Inferior parietal cortex (tissue), 1 donor: ENCODE measurements at regions not wholly inside any gene's neighbourhood (a gene's known extent, or its start where the extent isn't known, plus 50 kb on each side); places are given as distances from the start of the nearest gene placed in this dataset.

ENCODE experiments used
- DNase-seq: peaks from one replicate; pipeline ENCODE4 v3.0.0-alpha.2; 2016; ENCODE audit errors: extremely low spot score

DNA sequence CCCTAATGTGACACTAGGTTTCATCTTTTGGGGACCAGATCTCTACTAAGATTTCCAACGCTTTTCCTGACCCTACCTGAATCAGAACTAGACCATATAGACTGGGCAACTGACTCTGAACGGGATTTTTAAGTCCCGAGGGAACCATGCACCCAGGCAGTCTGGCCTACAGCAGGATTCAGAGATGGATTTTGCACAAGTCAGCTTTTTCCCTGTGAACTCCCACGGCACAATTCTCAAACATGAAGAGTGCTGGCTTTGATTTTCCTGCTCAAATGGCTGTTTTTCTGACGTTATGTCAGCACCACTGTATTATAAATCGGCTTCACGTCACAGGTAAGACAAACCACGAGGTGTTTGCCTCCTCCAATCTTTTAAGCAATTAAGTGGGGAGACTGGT is 409.1 kb downstream of the TCERG1L start:
- no peak for DNase-seq

DNA sequence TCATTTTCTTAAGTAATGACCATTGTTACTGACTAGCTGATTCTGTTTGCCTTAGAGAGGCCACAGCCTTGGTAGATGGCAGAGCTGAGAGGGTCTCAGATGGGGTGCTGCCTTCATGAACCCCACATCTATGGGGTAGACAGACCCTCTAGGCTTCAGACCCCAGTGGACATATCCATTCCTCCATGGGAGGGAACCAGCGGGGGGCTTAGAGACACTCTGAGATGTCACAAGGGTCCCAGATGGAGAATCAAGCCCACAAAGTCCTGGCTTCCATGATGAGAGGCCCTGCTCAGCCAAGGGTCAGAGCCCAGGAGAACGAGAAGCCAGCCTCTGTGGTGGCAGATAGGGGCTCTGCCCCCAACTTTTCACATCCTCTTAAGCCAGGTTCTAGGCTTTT is 408.6 kb downstream of the TCERG1L start:
- DNase-seq, result no peak

DNA sequence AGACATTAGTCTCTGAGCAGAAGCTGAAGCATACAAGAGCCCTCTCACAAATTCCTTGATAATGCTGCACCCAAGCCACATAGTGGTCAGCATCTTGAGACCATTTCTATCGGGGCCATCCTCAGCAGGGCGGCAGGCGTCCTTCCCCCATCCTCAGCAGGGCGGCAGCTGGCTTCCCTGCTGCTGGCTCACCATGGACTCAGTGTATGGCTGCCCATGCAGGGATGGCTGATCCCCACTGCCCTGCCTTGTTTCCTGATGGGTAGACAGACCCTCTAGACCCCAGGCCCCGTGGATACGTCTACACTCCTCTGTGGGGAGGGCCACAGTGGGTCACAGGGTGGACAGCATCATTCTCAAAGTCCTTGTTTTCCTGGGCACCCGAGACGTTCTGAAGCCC is 406.8 kb downstream of the TCERG1L start:
- DNase-seq, result no peak

DNA sequence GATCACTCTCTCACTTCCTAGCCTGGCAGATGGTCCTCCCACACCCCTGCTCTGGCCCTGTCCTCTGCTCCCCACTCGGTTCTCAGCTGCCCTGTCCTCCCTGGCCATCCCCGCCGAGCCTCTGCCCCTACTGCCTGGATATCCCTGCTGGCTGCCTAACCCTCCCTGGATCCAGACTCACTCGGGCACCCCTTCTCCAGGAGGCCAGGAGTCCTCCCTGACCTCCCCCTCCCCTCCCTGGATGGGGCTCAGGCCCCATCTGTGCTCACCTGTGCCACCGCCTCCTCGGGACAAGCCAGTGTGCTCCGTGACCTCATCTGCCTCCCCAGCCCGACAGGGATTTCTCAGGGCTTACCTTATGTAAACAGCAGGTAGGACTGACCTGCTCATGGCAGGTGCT is 406.1 kb downstream of the TCERG1L start:
- no peak for DNase-seq

DNA sequence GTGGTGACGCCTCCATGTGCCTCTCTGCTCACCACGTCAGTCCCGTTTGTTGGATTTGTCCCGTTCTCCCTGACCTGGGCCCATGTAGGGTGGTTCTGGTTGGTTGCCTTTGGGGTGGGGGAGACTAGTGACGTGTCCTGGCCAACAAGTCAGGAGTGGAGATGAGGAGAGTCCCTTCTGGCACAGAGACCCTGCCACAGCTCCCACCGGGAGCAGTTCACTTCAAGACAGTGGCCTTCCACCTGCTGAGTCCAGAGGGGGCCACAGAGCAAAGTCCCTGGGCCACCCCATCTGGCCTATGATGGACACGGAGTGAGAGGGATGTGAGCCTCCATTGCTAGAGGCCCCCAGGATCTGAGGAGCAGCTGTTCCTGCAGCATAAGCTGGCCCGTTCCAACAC is 405.6 kb downstream of the TCERG1L start:
- DNase-seq, result no peak

DNA sequence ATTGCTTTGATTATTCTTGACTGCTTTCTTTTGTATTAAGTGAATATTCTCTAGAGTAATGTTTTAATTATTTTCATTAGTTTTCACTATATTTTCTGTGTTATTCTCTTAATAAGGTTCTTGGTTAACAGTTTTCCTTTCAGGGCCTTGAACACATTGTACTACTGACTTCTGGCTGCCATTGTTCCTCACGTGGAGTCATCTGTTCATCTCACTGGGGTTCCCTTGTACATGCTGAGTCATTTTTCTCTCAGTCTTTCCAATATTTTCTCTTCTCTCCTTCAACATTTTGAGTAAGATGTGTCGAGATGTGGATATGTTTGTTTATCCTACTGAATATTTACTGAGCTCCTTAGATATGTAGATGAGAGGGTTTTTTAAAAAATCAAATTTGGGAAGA is 400.7 kb downstream of the TCERG1L start:
- DNase-seq, result no peak

DNA sequence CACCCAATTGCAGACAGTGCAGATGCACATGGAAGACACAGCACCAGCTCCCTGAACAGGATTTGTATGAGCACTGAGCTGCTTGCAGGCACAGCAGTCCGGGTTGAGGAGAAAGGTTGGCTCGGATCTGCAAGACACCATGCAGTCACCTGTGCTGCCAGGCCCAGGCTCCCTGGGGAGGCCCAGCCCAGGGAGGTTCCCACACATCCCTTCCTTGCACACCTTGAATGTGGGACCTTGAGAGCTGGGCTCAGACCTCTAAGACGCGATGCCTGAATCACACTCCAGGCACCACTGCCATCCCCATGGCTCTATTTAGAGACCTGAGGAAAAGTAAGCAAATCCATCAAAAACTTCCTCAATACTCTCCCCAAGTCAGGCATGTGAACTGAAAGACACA is 397.7 kb downstream of the TCERG1L start:
- no peak for DNase-seq

DNA sequence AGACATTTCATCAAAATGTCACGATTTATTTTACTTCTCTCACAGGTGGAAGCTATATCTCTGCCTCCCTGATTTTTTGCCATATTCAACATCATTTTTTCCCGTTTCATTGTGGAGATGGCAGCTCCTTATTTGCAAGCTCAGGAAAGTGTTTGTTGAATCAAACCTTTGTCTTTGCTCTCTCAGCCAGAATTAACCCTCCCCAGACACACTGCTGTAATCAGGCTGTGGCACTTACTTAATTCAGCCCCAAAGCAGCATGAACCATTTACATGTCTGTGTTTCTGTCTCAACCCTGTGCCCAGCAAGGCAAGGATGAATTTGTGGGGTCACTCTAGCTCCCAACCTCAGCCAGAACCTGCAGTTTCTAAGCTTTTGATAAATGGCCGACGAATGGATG is 397.2 kb downstream of the TCERG1L start:
- no peak for DNase-seq

DNA sequence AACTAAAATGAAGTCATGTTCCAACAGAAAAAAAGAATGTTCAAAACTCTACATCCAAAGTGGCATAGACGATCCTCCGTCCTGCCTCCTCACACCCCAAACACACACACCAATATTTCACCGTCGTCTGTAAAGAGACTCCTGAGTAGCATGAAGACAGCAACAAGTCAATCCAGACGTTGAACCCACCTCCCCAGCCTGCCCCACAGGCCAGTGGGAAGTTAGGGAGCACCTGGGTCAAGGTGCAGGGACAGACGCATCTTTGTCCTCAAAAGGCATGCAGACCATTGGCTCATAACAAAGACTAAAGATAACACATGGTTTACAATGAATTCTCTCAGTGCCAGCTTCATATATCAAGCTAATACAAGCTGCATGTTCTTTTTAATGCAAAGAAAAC is 396.5 kb downstream of the TCERG1L start:
- no peak for DNase-seq

DNA sequence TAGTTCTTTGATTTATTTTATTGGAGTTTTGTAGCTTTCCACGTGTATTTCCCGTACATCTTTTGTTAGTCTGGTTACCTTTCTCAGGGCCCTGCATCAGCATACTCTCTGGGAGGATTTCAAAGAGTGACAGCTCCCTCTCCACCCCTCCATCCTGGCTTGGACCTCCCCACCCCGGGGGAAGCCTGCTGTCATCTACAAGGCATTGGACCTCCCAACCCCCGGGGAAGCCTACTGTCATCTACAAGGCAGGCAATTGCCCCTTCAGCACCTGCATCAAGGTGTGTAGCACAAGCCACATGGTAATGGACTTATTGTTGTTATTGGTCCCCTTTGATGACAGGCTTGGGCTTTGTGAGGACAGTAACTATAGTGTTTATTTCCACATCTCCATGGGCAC is 390.1 kb downstream of the TCERG1L start:
- no peak for DNase-seq

DNA sequence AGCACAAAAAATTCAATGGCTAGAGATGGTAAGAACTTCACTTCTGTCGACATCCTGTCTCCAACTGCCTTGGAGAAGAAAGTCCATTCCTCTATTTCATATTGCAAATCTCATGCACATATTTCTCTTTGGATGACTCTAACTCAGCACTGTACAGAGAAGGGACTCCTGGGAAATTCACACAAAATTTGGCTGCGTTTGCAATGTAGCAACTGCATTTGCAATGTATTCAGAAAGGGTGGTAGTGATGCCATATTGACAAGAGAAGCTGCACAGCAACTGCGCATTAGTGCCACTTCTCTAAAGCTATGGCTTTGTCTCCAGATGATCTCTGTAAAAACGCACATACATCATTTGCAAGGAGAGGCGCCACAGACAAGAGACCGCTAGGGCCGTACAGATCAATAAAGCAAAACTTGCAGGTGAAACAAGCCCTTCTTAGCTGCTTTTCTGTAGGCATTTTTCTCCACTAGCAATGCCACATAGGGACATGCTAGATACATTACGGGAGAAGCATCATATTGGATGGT is 389.5 kb downstream of the TCERG1L start:
- DNase-seq, result no peak

DNA sequence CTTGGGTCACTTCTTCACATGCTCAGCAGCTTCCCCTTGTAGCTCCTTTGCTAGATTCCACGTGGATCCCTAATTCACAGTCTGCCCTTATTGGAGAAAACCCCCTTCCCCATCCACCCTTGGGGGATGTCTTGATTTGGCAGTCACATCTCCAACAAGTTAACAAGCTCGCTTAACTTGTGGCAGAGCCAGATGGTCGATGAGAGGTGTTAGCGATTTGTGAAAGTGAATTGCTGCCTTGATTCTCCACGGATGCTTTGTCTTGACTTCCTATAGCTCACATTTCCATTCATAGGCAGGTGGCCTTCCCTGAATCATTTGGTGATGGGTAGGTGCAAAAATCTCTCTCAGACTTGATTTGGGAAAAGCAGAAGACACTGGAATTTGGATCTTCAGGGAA is 387.9 kb downstream of the TCERG1L start:
- DNase-seq, result no peak

DNA sequence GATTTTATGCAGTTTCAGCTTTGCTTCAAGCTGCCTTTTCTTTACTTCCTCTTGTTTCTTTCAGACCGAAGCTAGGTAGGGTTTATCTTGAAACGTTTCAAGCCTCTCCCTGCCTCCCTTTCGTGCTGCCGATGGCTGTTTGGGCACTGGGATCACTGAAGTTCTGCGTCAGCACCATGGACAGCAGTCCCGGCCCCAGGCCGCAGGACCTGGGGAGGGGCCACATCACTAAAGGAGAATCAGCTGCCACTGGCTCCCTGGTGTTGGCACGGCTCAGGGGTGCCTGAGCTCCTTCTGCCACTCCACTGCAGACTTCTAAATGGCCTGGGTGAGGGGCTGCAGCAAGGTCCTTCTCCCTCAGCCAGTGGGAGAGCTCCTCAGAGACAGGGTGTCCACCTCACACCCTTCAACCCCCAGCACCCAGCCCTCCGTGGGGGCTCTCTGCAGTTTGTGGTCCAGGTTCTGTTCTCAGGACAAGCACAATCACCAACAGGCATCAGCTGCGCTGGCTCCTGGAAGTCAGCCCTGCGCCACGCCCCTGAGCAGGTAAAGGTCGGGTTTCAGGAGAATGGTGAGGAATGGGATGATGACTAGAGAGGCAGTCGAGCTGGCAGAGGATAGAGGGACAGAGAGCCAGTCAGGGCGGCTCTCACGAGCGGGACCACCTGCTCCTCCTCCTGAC is 387.2 kb downstream of the TCERG1L start:
- DNase-seq, result no peak

DNA sequence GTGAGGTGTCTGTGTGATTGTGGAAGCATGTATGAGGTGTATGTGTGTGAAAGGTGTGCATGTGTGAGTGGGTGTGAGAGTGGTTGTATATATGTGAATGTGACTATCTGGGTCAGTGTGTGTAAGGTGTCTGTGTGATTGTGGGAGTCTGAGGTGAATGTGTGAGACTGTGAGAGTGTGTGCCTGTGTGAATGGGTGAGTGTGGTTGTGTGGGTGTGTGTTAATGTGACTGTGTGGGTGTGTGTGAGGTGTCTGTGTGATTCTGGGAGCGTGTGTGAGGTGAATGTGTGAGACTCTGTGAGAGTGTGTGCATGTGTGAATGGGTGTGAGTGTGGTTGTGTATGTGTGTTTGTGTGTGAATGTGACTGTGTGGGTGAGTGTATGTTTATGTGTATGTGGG is 385.1 kb downstream of the TCERG1L start:
- DNase-seq, result no peak

DNA sequence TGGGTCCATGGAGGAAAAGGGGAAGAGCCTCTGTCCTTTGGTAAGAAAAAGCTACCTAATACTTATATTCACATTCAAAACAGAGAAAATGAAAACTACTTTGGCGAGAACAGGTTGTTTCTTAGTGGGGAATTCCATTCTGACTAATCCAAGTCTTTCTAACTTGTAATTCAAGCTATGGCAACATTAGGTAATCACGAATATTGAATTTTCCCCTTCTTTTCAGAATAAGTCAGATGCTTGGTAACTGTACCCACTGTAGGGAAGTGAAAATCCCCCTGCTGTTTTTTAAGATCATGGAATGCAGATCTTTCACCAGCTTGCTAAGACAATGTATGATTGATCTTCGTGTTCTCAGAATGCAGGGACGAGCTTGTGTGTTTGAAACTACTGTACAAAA is 384.4 kb downstream of the TCERG1L start:
- no peak for DNase-seq

DNA sequence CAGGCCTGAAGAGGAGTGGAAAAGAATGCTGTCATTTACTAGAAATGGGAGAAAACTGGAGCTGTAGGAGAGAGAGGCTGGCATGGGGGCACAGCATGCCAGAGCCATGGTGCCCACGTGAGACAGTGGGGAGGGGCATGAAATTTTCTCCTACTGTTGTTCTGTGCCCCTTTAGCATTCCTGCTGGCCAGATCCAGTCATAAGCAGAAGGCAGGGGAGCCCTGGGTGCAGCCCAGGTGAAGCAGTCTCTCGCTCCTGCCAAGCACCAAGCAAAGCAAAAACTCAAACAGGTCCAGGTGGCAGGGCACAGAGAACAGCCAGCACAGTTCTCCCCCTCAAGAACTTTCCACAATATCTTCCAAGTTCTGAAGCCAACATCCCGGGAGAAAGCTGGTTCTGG is 383.2 kb downstream of the TCERG1L start:
- DNase-seq, result no peak

DNA sequence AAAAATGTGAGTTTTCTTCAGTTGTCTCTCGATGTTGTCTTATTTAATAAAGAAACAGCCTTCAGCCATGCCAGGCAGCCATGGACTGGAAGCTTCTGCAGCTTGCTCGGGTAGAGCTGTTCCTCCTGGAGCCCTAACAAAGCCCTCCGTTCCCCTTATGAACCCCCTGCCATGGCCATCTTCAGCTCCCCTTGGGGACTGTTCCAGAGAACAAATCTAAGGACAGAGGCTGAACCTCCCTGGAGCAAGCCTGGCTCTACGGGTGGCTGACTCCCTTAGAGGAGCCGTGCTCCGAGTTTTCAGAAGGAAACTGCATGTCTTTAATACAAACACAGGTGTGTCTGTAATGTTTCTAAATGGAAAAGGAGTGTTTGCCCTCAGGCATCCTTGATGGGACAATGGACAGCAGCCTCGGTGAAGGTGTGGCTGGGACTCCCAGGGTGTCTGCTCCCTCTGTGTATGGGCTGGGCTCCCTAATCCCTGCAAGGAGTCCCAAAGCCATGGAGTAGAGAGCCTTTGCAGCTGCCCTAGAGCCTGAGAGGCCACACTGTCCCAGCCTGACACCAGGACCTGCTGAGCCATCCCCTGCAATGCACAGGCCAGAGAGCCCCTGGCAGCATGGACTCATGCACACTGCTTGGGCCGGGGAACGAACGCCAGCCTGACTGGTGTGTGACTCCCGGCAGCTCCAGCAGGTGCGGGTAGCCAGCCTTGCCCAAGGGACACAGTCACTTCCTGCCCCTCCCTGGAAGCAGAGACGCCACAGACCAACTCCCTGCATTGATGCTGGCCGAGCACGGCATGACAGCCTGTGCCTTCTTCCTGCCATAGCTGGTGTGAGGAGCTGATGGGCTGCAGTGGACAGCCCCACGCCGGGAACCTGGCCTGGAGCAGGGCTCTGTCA is 381.8 kb downstream of the TCERG1L start:
- DNase-seq, result no peak

DNA sequence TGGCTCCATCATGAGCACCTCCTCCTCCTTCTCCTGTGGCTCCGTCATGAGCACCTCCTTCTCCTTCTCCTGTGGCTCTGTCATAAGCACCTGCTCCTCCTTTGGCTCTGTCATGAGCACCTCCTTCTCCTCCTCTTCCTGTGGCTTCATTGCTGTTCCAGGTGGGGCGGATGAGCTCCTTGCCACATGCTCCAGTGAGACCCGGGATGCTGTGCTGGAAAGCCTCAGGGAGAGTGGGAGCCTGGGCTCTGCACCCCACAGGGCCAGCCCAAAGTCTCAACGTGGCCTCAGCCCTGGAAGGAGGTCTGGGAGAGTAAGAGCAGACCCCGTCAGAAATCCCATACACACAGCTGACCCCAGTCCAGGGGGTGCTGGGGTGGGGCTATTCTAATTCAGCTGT is 380.7 kb downstream of the TCERG1L start:
- no peak for DNase-seq

DNA sequence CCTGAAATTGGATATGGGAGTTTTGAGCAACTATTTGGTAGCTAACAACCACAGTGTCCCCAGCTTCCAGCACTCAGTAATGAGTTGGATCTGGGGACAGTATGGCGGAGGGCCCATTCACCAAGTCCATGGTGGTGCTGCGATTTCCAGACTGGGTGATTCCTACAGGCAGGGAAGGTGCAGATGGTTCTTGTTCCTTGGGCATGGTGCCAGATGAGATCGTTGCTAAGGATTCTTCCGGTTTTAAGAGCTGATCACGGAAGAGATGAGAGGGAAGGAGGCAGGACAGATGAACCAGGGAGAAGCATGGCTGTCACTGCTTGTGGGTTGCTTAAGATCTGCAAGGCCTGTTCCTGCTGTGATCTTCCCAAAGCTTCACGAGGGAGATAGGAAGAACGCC is 380.3 kb downstream of the TCERG1L start:
- no peak for DNase-seq

DNA sequence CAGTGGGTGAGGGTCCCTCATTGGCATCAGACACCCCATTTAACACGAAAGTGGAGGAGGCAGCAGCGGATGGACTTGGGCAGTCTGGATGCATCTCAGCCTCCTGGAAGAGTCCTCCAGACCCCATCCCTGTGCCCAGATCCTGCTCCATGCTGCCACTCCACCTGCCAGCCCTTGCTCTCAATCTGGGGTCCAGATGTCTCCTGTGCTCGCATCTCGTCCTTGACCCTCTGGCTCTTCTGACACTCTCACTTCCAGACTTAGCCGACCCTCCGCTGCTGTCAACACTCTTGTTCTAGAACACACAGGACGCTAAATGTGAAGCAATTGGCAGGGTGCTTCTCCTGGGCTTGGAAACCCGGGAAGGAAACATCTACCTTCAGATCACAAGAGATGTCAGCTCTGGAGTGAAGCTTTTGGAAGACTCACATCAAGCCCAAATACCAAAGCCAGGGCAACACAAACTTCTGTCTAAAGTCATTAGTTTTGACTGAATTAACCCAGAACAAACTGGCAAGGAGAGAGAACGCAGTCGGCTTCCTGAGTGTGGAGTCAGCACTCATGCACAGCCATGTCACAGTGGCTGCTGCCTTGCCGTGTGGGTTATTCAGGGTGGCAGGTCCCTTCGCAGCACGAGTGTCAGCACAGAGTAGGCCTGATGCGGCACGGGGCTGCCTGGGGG is 379.1 kb downstream of the TCERG1L start:
- no peak for DNase-seq

DNA sequence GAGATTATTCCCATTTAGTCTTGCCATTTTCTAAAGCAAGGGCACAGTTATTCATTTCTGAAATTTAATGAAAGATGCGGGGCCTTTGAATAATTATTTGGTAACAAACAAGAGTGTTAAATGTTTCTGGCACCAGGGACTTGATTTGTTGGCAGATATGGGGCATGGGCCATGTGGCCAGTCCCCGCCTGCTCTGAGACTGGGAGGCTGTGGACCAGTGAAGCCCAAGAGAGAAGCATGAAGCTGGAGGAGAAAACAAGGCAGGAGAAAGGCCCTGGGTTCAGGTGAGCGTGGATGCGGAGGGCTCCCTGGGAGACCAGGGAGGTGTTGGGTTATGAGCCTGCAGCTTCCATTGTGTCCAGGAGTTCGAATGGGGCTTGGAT is 378.5 kb downstream of the TCERG1L start:
- no peak for DNase-seq

DNA sequence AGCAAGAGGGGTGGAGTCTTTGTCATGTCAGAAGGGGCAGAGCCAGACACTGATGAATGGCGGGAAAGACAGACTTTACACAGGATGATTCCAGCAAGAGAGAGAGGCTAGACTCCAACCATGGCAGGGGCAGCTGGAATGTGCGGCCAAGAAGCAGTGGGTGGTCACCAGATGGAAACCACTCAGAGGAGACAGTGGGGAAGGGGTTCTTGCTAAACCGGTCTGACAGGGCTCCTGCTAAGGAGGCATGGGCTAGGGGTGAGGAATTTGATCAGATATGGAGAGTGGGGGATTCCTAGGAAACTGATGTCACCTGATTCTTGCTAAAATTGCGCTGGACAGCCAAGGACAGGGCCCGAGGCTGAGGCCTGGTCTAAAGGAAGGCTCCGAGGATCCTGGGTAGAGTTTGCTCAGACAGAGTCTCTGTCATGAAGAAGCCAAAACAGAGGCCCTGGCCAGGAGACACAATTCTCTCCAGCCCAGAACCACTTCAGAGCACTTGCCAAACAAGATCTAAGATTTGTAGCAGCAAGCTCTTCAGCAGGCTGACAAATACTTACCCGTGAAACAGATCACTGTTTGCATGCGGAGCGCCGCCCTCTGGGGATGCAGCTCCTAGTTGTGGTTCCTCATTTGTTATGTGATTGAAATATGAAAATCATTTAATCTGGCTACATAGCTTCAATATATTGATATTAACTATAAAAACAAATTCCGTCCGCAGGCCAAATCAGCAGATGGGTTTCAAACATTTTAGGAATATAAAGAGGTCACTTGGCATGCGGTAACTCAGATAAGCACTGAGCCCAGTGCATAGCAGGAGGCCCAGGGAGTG is 377.0 kb downstream of the TCERG1L start:
- DNase-seq, result no peak
